SK-N-SH (cell line): ENCODE measurements at regions not wholly inside any gene's neighbourhood (a gene's known extent, or its start where the extent isn't known, plus 50 kb on each side); places are given as distances from the start of the nearest gene placed in this dataset.

Source experiments
- CTCF ChIA-PET: fragments of 300-600, 350-600 bp; formaldehyde crosslinking; extraction: SDS; loops from one replicate; lab custom pipeline; 2021; lab: Yijun Ruan, JAX
- POLR2A ChIA-PET: fragments of 350-600 bp; sonication (Branson Sonifier 250); formaldehyde crosslinking; extraction: SDS; loops from one replicate; lab custom pipeline; 2020; ENCODE audit warnings: antibody characterized with exemption, inconsistent platforms; lab: Yijun Ruan, JAX
- DNase-seq: peaks from one replicate; pipeline ENCODE4 v3.0.0; 2012
- H2AFZ ChIP-seq: fragments of 200-600 bp; sonication (generic); 2 replicates; pipeline ENCODE4 v1.8.1; 2016; ENCODE audit warnings: antibody characterized with exemption, mild to moderate bottlenecking, low read depth
- H3F3A ChIP-seq: fragments of 200-600 bp; sonication (generic); replicated peaks from 2 replicates; pipeline ENCODE3; 2016; ENCODE audit warnings: antibody characterized with exemption, mild to moderate bottlenecking; ENCODE audit not compliant: insufficient read depth
- H3K27ac ChIP-seq, 2 experiments: fragments of 200-500 bp in 1 of 2; fragments of 200-600 bp in 1 of 2; sonication (Bioruptor generic) in 1 of 2; sonication (generic), shearing (Covaris generic) in 1 of 2; 2 replicates each; pipeline versions ENCODE4 v1.5.1 to v1.6.1; 2014 to 2016; ENCODE audit warnings: low read depth in 2 of 2, inconsistent platforms in 1 of 2, low read length in 1 of 2, mild to moderate bottlenecking in 1 of 2, mixed read lengths in 1 of 2
- H3K27me3 ChIP-seq: fragments of 200-600 bp; sonication (generic), shearing (Covaris generic); 2 replicates; pipeline ENCODE4 v1.6.1; 2016; ENCODE audit warnings: mixed run types; ENCODE audit not compliant: insufficient read depth
- H3K36me3 ChIP-seq, 2 experiments: fragments of 200-500 bp in 1 of 2; fragments of 200-600 bp in 1 of 2; sonication (Bioruptor generic) in 1 of 2; sonication (generic) in 1 of 2; replicated peaks in 1 of 2; 2 replicates each; pipeline versions ENCODE3 to v1.5.1; 2014 to 2016; ENCODE audit warnings: low read length in 1 of 2, mild to moderate bottlenecking in 1 of 2; ENCODE audit not compliant: insufficient read depth in 2 of 2, control insufficient read depth in 1 of 2
- H3K4me1 ChIP-seq, 2 experiments: fragments of 200-500 bp in 1 of 2; fragments of 200-600 bp in 1 of 2; sonication (Bioruptor generic) in 1 of 2; sonication (generic), shearing (Covaris generic) in 1 of 2; 2 replicates each; pipeline versions ENCODE4 v1.5.1 to v1.6.1; 2014 to 2016; ENCODE audit warnings: low read depth in 1 of 2, low read length in 1 of 2, mixed run types in 1 of 2; ENCODE audit not compliant: insufficient read depth in 2 of 2, control insufficient read depth in 1 of 2
- H3K4me2 ChIP-seq: fragments of 200-600 bp; sonication (generic), shearing (Covaris generic); 2 replicates; pipeline ENCODE4 v1.6.1; 2017; ENCODE audit warnings: mixed run types
- H3K4me3 ChIP-seq, 2 experiments: fragments of 200-500 bp in 1 of 2; fragments of 200-600 bp in 1 of 2; sonication (Bioruptor generic) in 1 of 2; sonication (generic), shearing (Covaris generic) in 1 of 2; 2 replicates each; pipeline versions ENCODE4 v1.5.1 to v1.8.1; 2014 to 2016; ENCODE audit warnings: low read depth in 2 of 2, inconsistent platforms in 1 of 2, low read length in 1 of 2, mild to moderate bottlenecking in 1 of 2, mixed read lengths in 1 of 2, moderate library complexity in 1 of 2
- H3K79me2 ChIP-seq: fragments of 200-600 bp; sonication (generic); 2 replicates; pipeline ENCODE4 v1.8.1; 2017; ENCODE audit warnings: mild to moderate bottlenecking; ENCODE audit not compliant: insufficient read depth
- H3K9ac ChIP-seq: fragments of 200-600 bp; sonication (generic); 2 replicates; pipeline ENCODE4 v1.6.1; 2017; ENCODE audit warnings: mixed run types
- H3K9me2 ChIP-seq: fragments of 200-600 bp; sonication (generic); 2 replicates; pipeline ENCODE4 v1.6.1; 2017; ENCODE audit warnings: mixed run types
- H3K9me3 ChIP-seq: fragments of 200-600 bp; sonication (generic); 2 replicates; pipeline ENCODE4 v1.6.1; 2017; ENCODE audit warnings: mixed run types, mild to moderate bottlenecking, moderate library complexity
- H4K20me1 ChIP-seq: fragments of 200-600 bp; sonication (generic); 2 replicates; pipeline ENCODE4 v1.6.1; 2017; ENCODE audit warnings: mild to moderate bottlenecking, mixed run types; ENCODE audit not compliant: insufficient read depth
- EP300 ChIP-seq, 2 experiments: IDR thresholded peaks; 2 replicates each; pipeline versions ENCODE4 v1.4.0 to v1.6.1; 2012; ENCODE audit warnings: borderline replicate concordance in 1 of 2, low read depth in 1 of 2, low read length in 1 of 2
- FOSL2 ChIP-seq: IDR thresholded peaks from 2 replicates; pipeline ENCODE4 v1.4.0; 2012; ENCODE audit warnings: low read depth, mild to moderate bottlenecking, moderate library complexity, borderline replicate concordance
- FOXJ3 ChIP-seq: sonication (generic); formaldehyde crosslinking; IDR thresholded peaks from 2 replicates; pipeline ENCODE4 v1.5.1; 2020; ENCODE audit warnings: mild to moderate bottlenecking, missing genetic modification reagents
- FOXM1 ChIP-seq: IDR thresholded peaks from 2 replicates; pipeline ENCODE4 v1.4.0; 2012; ENCODE audit warnings: low read depth, mild to moderate bottlenecking
- GATA2 ChIP-seq: sonication (generic); formaldehyde crosslinking; IDR thresholded peaks from 2 replicates; pipeline ENCODE4 v1.5.0; 2020; ENCODE audit warnings: mild to moderate bottlenecking, missing genetic modification reagents
- JUND ChIP-seq: IDR thresholded peaks from 2 replicates; pipeline ENCODE4 v1.4.0; 2012
- MXI1 ChIP-seq: IDR thresholded peaks from 2 replicates; pipeline ENCODE4 v1.6.1; 2012; ENCODE audit warnings: mild to moderate bottlenecking, low read depth, low read length, improper control_type of control experiment
- NRF1 ChIP-seq: IDR thresholded peaks from 2 replicates; pipeline ENCODE4 v1.6.1; 2012; ENCODE audit warnings: low read depth, mild to moderate bottlenecking, low read length
- POLR2AphosphoS5 ChIP-seq: IDR thresholded peaks from 2 replicates; pipeline ENCODE4 v1.6.1; 2012; ENCODE audit warnings: low read depth, low read length
- RAD21 ChIP-seq: IDR thresholded peaks from 2 replicates; pipeline ENCODE4 v1.6.1; 2012; ENCODE audit warnings: mild to moderate bottlenecking, low read length
- RCOR1 ChIP-seq: fragments of 150-350 bp; IDR thresholded peaks from 2 replicates; pipeline ENCODE4 v1.6.1; 2017; ENCODE audit warnings: antibody characterized with exemption, low read length
- RFX5 ChIP-seq: IDR thresholded peaks from 2 replicates; pipeline ENCODE4 v1.6.1; 2012; ENCODE audit warnings: mild to moderate bottlenecking, improper control_type of control experiment, low read length
- RXRA ChIP-seq: IDR thresholded peaks from 2 replicates; pipeline ENCODE4 v1.4.0; 2012; ENCODE audit warnings: low read depth, mild to moderate bottlenecking, borderline replicate concordance
- SMC3 ChIP-seq: IDR thresholded peaks from 2 replicates; pipeline ENCODE4 v1.6.1; 2012; ENCODE audit warnings: low read depth, low read length, improper control_type of control experiment
- TCF12 ChIP-seq: IDR thresholded peaks from 2 replicates; pipeline ENCODE4 v1.4.0; 2012
- YY1 ChIP-seq: IDR thresholded peaks from 2 replicates; pipeline ENCODE4 v1.4.0; 2012; ENCODE audit warnings: low read depth, mild to moderate bottlenecking
- WGBS: methylation state at CpG from one replicate; pipeline ENCODE4 v1.1.6; 2017; ENCODE audit warnings: low lambda C conversion rate; 5-methylcytosine and 5-hydroxymethylcytosine counted together
- TF ChIP-seq, protein P1 (sequence below): IDR thresholded peaks from 2 replicates; pipeline ENCODE4; 2012
- TF ChIP-seq, protein P2 (sequence below): IDR thresholded peaks from 2 replicates; pipeline ENCODE4 v1.4.0; 2012; ENCODE audit warnings: low read depth
- TF ChIP-seq, protein P3 (sequence below): IDR thresholded peaks from 2 replicates; pipeline ENCODE4 v1.4.0; 2012; ENCODE audit warnings: low read depth, borderline replicate concordance
- TF ChIP-seq, protein P4 (sequence below): IDR thresholded peaks from 2 replicates; pipeline ENCODE4 v1.4.0; 2012; ENCODE audit warnings: low read depth, borderline replicate concordance
- TF ChIP-seq, protein P5 (sequence below): IDR thresholded peaks from 2 replicates; pipeline ENCODE4 v1.6.1; 2012; ENCODE audit warnings: mild to moderate bottlenecking, low read depth, low read length, moderate library complexity
- TF ChIP-seq, protein P6 (sequence below): fragments of 200-600 bp; sonication (generic); IDR thresholded peaks from 2 replicates; pipeline ENCODE4 v1.6.1; 2017; ENCODE audit warnings: antibody characterized with exemption, mild to moderate bottlenecking, moderate library complexity

DNA sequence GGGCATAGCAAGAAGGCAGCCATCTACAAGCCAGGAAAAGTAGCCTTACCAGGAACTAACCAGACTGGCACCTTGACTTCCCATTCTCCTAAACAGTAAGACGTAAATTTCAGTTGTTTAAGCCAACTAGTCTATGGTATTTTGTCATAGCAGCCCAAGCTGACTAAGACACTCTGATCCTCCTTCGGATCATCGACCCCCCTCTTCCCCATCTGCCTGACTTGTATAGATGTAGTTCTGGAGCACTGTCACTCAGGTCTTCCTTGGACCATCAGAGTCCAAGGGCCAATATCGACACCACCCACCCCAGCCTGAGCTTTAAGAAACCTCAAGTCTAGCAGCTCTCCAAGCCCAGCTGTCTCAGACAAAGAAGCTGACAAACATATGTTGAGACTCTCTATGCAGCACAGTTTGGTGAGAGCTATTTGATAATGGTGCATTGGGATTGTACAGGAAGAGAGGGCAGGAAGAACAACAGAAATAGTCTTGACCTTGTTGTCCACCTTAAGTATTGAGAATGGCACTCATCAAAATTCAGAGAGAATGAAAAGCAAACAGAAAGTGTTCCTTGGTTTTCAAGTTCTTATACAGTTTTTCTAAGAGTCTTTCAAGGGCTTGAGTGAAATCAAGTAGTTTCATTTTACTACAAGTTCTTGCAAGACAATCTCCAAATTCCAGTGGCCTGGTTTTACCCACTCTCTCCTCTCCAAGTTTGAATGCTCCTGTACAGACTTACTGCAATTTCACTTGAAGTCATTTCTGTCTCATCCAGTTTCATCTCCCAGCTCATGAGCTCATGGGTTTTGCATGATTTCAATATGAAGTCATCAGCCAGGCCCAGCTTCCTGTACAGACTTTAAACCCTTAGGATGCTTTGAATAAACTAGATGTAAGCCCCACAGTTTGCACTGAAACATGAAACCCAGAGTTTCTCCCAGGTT is 122.3 kb upstream of the RAI14 start:
- no peaks in the 10 kb centered on the region for H3K79me2 ChIP-seq
- no peaks in the 10 kb centered on the region for H3K36me3 ChIP-seq
- CTCF ChIA-PET: interaction anchor here (0.9 to 3.5 kb wide), 2 partner anchors 10 to 47 kb away, joined by 4 to 17 read pairs; no protein-coding TSS in a partner anchor
- 37% methylated on average over 4 of the region's 4 CpGs for WGBS
- no peak for DNase-seq
- H3K9ac ChIP-seq: peak overlapping the region; percentile 63
- peak overlapping the region; percentile 55 for H3K4me2 ChIP-seq
- no peaks in the 10 kb centered on the region for H3K9me3 ChIP-seq
- H3K4me1 ChIP-seq: peaks cover 3 to 29% of the 10 kb centered on the region in 2 experiments
- peak overlapping the region; percentile 66; the same call in 1 of the 2 replicates for H2AFZ ChIP-seq
- H3K4me3 ChIP-seq: no peak overlapping the region
- no peaks in the 10 kb centered on the region for H4K20me1 ChIP-seq
- H3K27ac ChIP-seq: peak overlapping the region; percentile 78 to 96
- no peaks in the 10 kb centered on the region for H3K9me2 ChIP-seq
- TF ChIP-seq MXI1 (no peak), SMC3 (no peak), GATA2 (CRISPR knock-in tag) (no peak), TCF12 (0 out of 2 replicates have a peak, but pooled peaks have one; percentile 24), RXRA (no peak), EP300 (IDR thresholded peaks at IDR 0.05; ENCODE audit: borderline replicate concordance in 1 of 2, low read depth in 1 of 2, low read length in 1 of 2) (0 out of 4 replicates have a peak, but pooled peaks of 1 of the 2 experiments have one; percentile 22), FOXM1 (no peak), RFX5 (no peak), FOXJ3 (CRISPR knock-in tag) (no peak), NRF1 (no peak), YY1 (peak; percentile 16; the same call in 1 of the 2 replicates), JUND (peak; percentile 71), FOSL2 (peak; percentile 56; the same call in 1 of the 2 replicates), POLR2AphosphoS5 (peak; percentile 14; the same call in 1 of the 2 replicates), RAD21 (no peak), RCOR1 (no peak)
- TF ChIP-seq, protein P1, sequence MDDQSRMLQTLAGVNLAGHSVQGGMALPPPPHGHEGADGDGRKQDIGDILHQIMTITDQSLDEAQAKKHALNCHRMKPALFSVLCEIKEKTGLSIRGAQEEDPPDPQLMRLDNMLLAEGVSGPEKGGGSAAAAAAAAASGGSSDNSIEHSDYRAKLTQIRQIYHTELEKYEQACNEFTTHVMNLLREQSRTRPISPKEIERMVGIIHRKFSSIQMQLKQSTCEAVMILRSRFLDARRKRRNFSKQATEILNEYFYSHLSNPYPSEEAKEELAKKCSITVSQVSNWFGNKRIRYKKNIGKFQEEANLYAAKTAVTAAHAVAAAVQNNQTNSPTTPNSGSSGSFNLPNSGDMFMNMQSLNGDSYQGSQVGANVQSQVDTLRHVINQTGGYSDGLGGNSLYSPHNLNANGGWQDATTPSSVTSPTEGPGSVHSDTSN: peak; percentile 50; the same call in 1 of the 2 replicates
- TF ChIP-seq, protein P2, sequence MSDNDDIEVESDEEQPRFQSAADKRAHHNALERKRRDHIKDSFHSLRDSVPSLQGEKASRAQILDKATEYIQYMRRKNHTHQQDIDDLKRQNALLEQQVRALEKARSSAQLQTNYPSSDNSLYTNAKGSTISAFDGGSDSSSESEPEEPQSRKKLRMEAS: peak; percentile 42; the same call in 1 of the 2 replicates
- TF ChIP-seq, protein P3, sequence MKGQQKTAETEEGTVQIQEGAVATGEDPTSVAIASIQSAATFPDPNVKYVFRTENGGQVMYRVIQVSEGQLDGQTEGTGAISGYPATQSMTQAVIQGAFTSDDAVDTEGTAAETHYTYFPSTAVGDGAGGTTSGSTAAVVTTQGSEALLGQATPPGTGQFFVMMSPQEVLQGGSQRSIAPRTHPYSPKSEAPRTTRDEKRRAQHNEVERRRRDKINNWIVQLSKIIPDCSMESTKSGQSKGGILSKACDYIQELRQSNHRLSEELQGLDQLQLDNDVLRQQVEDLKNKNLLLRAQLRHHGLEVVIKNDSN: no peak
- TF ChIP-seq, protein P4, sequence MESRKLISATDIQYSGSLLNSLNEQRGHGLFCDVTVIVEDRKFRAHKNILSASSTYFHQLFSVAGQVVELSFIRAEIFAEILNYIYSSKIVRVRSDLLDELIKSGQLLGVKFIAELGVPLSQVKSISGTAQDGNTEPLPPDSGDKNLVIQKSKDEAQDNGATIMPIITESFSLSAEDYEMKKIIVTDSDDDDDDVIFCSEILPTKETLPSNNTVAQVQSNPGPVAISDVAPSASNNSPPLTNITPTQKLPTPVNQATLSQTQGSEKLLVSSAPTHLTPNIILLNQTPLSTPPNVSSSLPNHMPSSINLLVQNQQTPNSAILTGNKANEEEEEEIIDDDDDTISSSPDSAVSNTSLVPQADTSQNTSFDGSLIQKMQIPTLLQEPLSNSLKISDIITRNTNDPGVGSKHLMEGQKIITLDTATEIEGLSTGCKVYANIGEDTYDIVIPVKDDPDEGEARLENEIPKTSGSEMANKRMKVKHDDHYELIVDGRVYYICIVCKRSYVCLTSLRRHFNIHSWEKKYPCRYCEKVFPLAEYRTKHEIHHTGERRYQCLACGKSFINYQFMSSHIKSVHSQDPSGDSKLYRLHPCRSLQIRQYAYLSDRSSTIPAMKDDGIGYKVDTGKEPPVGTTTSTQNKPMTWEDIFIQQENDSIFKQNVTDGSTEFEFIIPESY: no peak
- TF ChIP-seq, protein P5, sequence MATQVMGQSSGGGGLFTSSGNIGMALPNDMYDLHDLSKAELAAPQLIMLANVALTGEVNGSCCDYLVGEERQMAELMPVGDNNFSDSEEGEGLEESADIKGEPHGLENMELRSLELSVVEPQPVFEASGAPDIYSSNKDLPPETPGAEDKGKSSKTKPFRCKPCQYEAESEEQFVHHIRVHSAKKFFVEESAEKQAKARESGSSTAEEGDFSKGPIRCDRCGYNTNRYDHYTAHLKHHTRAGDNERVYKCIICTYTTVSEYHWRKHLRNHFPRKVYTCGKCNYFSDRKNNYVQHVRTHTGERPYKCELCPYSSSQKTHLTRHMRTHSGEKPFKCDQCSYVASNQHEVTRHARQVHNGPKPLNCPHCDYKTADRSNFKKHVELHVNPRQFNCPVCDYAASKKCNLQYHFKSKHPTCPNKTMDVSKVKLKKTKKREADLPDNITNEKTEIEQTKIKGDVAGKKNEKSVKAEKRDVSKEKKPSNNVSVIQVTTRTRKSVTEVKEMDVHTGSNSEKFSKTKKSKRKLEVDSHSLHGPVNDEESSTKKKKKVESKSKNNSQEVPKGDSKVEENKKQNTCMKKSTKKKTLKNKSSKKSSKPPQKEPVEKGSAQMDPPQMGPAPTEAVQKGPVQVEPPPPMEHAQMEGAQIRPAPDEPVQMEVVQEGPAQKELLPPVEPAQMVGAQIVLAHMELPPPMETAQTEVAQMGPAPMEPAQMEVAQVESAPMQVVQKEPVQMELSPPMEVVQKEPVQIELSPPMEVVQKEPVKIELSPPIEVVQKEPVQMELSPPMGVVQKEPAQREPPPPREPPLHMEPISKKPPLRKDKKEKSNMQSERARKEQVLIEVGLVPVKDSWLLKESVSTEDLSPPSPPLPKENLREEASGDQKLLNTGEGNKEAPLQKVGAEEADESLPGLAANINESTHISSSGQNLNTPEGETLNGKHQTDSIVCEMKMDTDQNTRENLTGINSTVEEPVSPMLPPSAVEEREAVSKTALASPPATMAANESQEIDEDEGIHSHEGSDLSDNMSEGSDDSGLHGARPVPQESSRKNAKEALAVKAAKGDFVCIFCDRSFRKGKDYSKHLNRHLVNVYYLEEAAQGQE: no peak
- TF ChIP-seq, protein P6, sequence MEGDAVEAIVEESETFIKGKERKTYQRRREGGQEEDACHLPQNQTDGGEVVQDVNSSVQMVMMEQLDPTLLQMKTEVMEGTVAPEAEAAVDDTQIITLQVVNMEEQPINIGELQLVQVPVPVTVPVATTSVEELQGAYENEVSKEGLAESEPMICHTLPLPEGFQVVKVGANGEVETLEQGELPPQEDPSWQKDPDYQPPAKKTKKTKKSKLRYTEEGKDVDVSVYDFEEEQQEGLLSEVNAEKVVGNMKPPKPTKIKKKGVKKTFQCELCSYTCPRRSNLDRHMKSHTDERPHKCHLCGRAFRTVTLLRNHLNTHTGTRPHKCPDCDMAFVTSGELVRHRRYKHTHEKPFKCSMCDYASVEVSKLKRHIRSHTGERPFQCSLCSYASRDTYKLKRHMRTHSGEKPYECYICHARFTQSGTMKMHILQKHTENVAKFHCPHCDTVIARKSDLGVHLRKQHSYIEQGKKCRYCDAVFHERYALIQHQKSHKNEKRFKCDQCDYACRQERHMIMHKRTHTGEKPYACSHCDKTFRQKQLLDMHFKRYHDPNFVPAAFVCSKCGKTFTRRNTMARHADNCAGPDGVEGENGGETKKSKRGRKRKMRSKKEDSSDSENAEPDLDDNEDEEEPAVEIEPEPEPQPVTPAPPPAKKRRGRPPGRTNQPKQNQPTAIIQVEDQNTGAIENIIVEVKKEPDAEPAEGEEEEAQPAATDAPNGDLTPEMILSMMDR: no peak
- H3K27me3 ChIP-seq: no peaks in the 10 kb centered on the region
- POLR2A ChIA-PET: no interaction called here
- peaks cover 41% of the 10 kb centered on the region for H3F3A ChIP-seq
